K562 (cell line): ENCODE measurements at regions not wholly inside any gene's neighbourhood (a gene's known extent, or its start where the extent isn't known, plus 50 kb on each side); places are given as distances from the start of the nearest gene placed in this dataset.

Source experiments
- ATAC-seq: fragments of 200-7000 bp; cut with Tn5 transposase; 3 replicates; pipeline ENCODE4 v1.9.1; 2020; ENCODE audit warnings: moderate library complexity
- BruUV-seq: library from RNA; stranded (reverse); fragments of 400-500 nt; replicated peaks from 2 replicates; lab custom pipeline; 2021; lab: Mats Ljungman, UMichigan
- CTCF ChIA-PET: fragments of 300-600 bp; formaldehyde crosslinking; extraction: SDS; loops from one replicate; lab custom pipeline; 2021; ENCODE audit warnings: low intra/inter-chr PET ratio; lab: Yijun Ruan, JAX
- POLR2A ChIA-PET: fragments of 300-600, 350-650 bp; sonication (Branson Sonifier 250); formaldehyde crosslinking; extraction: SDS; loops from one replicate; lab custom pipeline; 2021; ENCODE audit warnings: antibody characterized with exemption, inconsistent platforms; lab: Yijun Ruan, JAX
- DNase-seq, 4 experiments: peaks; one replicate each; pipeline versions ENCODE4 v3.0.0 to v3.0.0-alpha.2; 2011 to 2018; ENCODE audit warnings: low spot score in 3 of 4, mixed read lengths in 3 of 4; ENCODE audit errors: extremely low read depth in 1 of 4
- FAIRE-seq: peaks from 2 replicates; lab custom pipeline; 2011; peaks lifted over from hg19 to GRCh38; lab: Jason Lieb, UNC
- H2AFZ ChIP-seq: 2 replicates; pipeline ENCODE4 v1.6.0; 2011; ENCODE audit warnings: low read depth, low read length, control low read depth, inconsistent platforms
- H3K27ac ChIP-seq: fragments of 200-600 bp; 3 replicates; pipeline ENCODE4 v1.8.0; 2011; ENCODE audit warnings: low read depth, mild to moderate bottlenecking, control low read depth, inconsistent platforms, low read length, moderate library complexity, mixed read lengths; ENCODE audit errors: extremely low read depth
- H3K27me3 ChIP-seq, 2 experiments: fragments of 300-600 bp in 1 of 2; 2 replicates in 1 of 2; 3 replicates in 1 of 2; pipeline versions ENCODE4 v1.6.0 to v1.8.0; 2011; ENCODE audit warnings: inconsistent platforms in 2 of 2, low read length in 2 of 2, mild to moderate bottlenecking in 1 of 2, mixed read lengths in 1 of 2, moderate library complexity in 1 of 2; ENCODE audit not compliant: control insufficient read depth in 2 of 2, insufficient read depth in 2 of 2
- H3K36me3 ChIP-seq: fragments of 300-600 bp; 3 replicates; pipeline ENCODE4 v1.8.0; 2011; ENCODE audit warnings: mild to moderate bottlenecking, low read length, inconsistent platforms; ENCODE audit not compliant: control insufficient read depth, insufficient read depth
- H3K4me1 ChIP-seq, 2 experiments: fragments of 200-600 bp in 1 of 2; replicated peaks in 1 of 2; 2 replicates in 1 of 2; 3 replicates in 1 of 2; pipeline versions ENCODE4 v1.5.1 to v1.8.0; 2011; ENCODE audit warnings: inconsistent platforms in 2 of 2, low read length in 2 of 2, mild to moderate bottlenecking in 1 of 2, mixed read lengths in 1 of 2, moderate library complexity in 1 of 2; ENCODE audit not compliant: control insufficient read depth in 2 of 2, insufficient read depth in 2 of 2
- H3K4me2 ChIP-seq: 2 replicates; pipeline ENCODE4 v1.6.1; 2011; ENCODE audit warnings: low read length, control low read depth, inconsistent platforms, mixed read lengths; ENCODE audit not compliant: insufficient read depth
- H3K4me3 ChIP-seq: fragments of 200-600 bp; sonication (generic), shearing (Covaris generic); 2 replicates; pipeline ENCODE4 v1.5.1; 2016; ENCODE audit warnings: control low read depth, inconsistent platforms
- H3K79me2 ChIP-seq: fragments of 200-600 bp; 3 replicates; pipeline ENCODE4 v1.8.0; 2011; ENCODE audit warnings: low read length, inconsistent platforms; ENCODE audit not compliant: control insufficient read depth, insufficient read depth
- H3K9ac ChIP-seq, 2 experiments: 2 replicates each; pipeline versions ENCODE4 v1.6.0 to v1.6.1; 2011; ENCODE audit warnings: low read depth in 2 of 2, low read length in 2 of 2, control low read depth in 1 of 2, inconsistent platforms in 1 of 2, mild to moderate bottlenecking in 1 of 2, mixed read lengths in 1 of 2; ENCODE audit not compliant: insufficient read depth in 1 of 2
- H3K9me1 ChIP-seq: one replicate; pipeline ENCODE4 v1.6.0; 2011; ENCODE audit warnings: inconsistent platforms, mild to moderate bottlenecking, low read length, moderate library complexity; ENCODE audit not compliant: control insufficient read depth, insufficient read depth
- H3K9me3 ChIP-seq: replicated peaks from 2 replicates; pipeline ENCODE4 v1.5.1; 2011; ENCODE audit warnings: low read depth, low read length, inconsistent platforms; ENCODE audit not compliant: control insufficient read depth, insufficient read depth
- H4K20me1 ChIP-seq: replicated peaks from 2 replicates; pipeline ENCODE4 v1.6.1; 2011; ENCODE audit warnings: low read length, inconsistent platforms, mixed read lengths; ENCODE audit not compliant: control insufficient read depth, insufficient read depth
- CBX1 ChIP-seq: sonication (generic); IDR thresholded peaks from 2 replicates; pipeline ENCODE4 v1.6.1; 2016; ENCODE audit warnings: antibody characterized with exemption, low read depth, mild to moderate bottlenecking
- CCAR2 ChIP-seq: fragments of 200-400 bp; formaldehyde crosslinking; IDR thresholded peaks from 2 replicates; pipeline ENCODE4 v1.6.1; 2017; ENCODE audit warnings: mild to moderate bottlenecking, low read depth, low read length
- CTCF ChIP-seq, 3 experiments: IDR thresholded peaks in 2 of 3; conservative IDR thresholded peaks in 1 of 3; 2 replicates each; pipeline ENCODE4 v1.5.1; 2011 to 2012; ENCODE audit warnings: low read length in 3 of 3, mild to moderate bottlenecking in 3 of 3, control low read depth in 2 of 3, improper control_type of control experiment in 1 of 3, inconsistent platforms in 1 of 3, low read depth in 1 of 3, mixed read lengths in 1 of 3, moderate library complexity in 1 of 3; ENCODE audit not compliant: insufficient read depth in 2 of 3
- HOMEZ ChIP-seq: fragments of 250-450 bp; sonication (Bioruptor Pico); IDR thresholded peaks from 2 replicates; pipeline ENCODE4 v1.4.0; 2020; ENCODE audit warnings: mild to moderate bottlenecking, moderate library complexity
- JUNB ChIP-seq: fragments of 450-650 bp; formaldehyde crosslinking; conservative IDR thresholded peaks from 2 replicates; pipeline ENCODE4 v1.4.0; 2020; ENCODE audit warnings: mild to moderate bottlenecking
- PHTF2 ChIP-seq: fragments of 250-450 bp; sonication (Bioruptor Pico); IDR thresholded peaks from 2 replicates; pipeline ENCODE4 v1.5.0; 2021; ENCODE audit warnings: mild to moderate bottlenecking
- XRCC3 ChIP-seq: fragments of 450-650 bp; IDR thresholded peaks from 2 replicates; pipeline ENCODE4 v1.6.1; 2017; ENCODE audit warnings: mild to moderate bottlenecking, moderate library complexity
- WGBS: fragments of 100-300 bp; shearing (Covaris generic); methylation state at CpG from one replicate; pipeline ENCODE4 v1.1.6; 2016; ENCODE audit warnings: low coverage, mixed read lengths; ENCODE audit not compliant: insufficient coverage; ENCODE audit errors: missing lambda C conversion rate; 5-methylcytosine and 5-hydroxymethylcytosine counted together
- in situ Hi-C: fragments of 300-500 bp; cut with MboI; formaldehyde crosslinking; loops from 4 replicates; pipeline ENCODE4 v1.15.0; 2018; ENCODE audit warnings: inconsistent platforms, mixed read lengths
- intact Hi-C: fragments of 100-400 bp; cut with micrococcal nuclease; formaldehyde crosslinking; loops from 2 replicates; pipeline ENCODE4 v1.14.2; 2022
- TF ChIP-seq, protein P1 (sequence below), 2 experiments: IDR thresholded peaks; 2 replicates each; pipeline ENCODE4 v1.6.1; 2011; ENCODE audit warnings: borderline replicate concordance in 1 of 2, control low read depth in 1 of 2, low read depth in 1 of 2, low read length in 1 of 2, mild to moderate bottlenecking in 1 of 2, mixed read lengths in 1 of 2, moderate library complexity in 1 of 2; ENCODE audit not compliant: insufficient read depth in 1 of 2, insufficient read length in 1 of 2, poor library complexity in 1 of 2, severe bottlenecking in 1 of 2; ENCODE audit errors: extremely low read depth in 1 of 2
- TF ChIP-seq, protein P2 (sequence below): fragments of 450-650 bp; IDR thresholded peaks from one replicate; pipeline ENCODE4 v1.6.1; 2018; ENCODE audit warnings: mild to moderate bottlenecking, moderate library complexity; ENCODE audit not compliant: partially characterized antibody
- TF ChIP-seq, protein P3 (sequence below): fragments of 250-450 bp; sonication (Bioruptor Pico); IDR thresholded peaks from 2 replicates; pipeline ENCODE4 v1.8.0; 2022; ENCODE audit warnings: moderate library complexity, mild to moderate bottlenecking, inconsistent platforms
- TF ChIP-seq, protein P4 (sequence below): fragments of 450-650 bp; formaldehyde crosslinking; IDR thresholded peaks from 2 replicates; pipeline ENCODE4 v1.4.0; 2022; ENCODE audit warnings: mild to moderate bottlenecking, moderate library complexity

DNA sequence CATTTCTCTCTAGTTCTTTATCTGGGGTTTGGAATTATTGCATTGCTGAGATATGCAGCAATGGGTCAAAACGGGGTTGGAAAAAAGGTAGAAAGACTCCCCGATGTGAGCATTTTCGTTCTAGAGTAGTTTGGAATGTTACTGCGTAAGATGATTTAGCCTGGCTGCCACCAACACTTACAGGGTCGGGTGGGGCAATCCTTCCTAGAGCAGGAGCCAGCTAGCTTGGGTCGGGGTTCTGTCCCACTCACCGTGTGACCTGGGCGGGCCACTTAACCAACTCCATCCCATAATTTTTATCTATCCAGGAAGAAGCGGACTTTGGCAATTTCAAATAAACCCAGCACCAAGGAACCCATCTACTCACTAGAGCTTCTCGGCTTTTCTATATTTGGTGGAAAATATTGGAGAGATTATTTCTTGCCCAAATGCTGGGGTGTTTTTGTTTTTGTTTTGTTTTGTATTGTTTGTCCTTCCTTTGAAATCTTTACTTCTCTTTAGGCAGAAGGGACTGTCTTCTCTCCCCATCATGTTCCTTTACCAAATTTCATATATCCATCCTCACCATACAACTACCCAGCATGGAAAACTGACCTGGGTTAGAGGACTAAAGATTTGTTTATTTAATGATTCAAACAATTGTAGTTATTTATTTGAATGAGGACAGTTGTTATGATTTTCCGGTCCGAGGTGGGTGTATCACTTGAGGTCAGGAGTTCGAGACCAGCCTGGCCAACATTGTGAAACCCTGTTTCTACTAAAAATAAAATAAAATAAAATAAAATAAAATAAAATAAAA is 72.4 kb downstream of the GPX5 start:
- no peaks in the 10 kb centered on the region for H3K27me3 ChIP-seq
- H3K4me1 ChIP-seq, result no peaks in the 10 kb centered on the region; a peak in 1 of 5 replicates
- no peak for DNase-seq
- no peak for FAIRE-seq
- ChIA-PET POLR2A (interaction anchor here (0.7 to 1.0 kb wide), 2 partner anchors 12 to 15 kb away, joined by 3 read pairs; no protein-coding TSS in a partner anchor), CTCF (no interaction called here)
- H3K9me1 ChIP-seq, result no peaks in the 10 kb centered on the region
- no peaks in the 10 kb centered on the region for H3K9me3 ChIP-seq
- 89% methylated on average over 13 of the region's 13 CpGs for WGBS
- H4K20me1 ChIP-seq, result no peaks in the 10 kb centered on the region
- no peak for ATAC-seq
- no peak overlapping the region for H2AFZ ChIP-seq
- H3K9ac ChIP-seq, result no peak overlapping the region
- intact Hi-C loops, result no loop called here
- H3K36me3 ChIP-seq, result 0 out of 3 replicates have a peak, but pooled peaks cover 2% of the 10 kb centered on the region
- in situ Hi-C loops, result no loop called here
- H3K79me2 ChIP-seq, result peaks cover 22% of the 10 kb centered on the region; the same call in 2 of the 3 replicates
- H3K27ac ChIP-seq, result no peak overlapping the region
- H3K4me2 ChIP-seq, result no peak overlapping the region
- BruUV-seq, result no TSS peak
- H3K4me3 ChIP-seq, result no peak overlapping the region
- TF ChIP-seq, protein P1, sequence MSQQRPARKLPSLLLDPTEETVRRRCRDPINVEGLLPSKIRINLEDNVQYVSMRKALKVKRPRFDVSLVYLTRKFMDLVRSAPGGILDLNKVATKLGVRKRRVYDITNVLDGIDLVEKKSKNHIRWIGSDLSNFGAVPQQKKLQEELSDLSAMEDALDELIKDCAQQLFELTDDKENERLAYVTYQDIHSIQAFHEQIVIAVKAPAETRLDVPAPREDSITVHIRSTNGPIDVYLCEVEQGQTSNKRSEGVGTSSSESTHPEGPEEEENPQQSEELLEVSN (IDR thresholded peaks at IDR 0.05; ENCODE audit: borderline replicate concordance in 1 of 2, extremely low read depth in 1 of 2, insufficient read depth in 1 of 2, insufficient read length in 1 of 2, low read depth in 1 of 2, low read length in 1 of 2, poor library complexity in 1 of 2, severe bottlenecking in 1 of 2), result no peak
- no peak for TF ChIP-seq XRCC3
- TF ChIP-seq, protein P2, sequence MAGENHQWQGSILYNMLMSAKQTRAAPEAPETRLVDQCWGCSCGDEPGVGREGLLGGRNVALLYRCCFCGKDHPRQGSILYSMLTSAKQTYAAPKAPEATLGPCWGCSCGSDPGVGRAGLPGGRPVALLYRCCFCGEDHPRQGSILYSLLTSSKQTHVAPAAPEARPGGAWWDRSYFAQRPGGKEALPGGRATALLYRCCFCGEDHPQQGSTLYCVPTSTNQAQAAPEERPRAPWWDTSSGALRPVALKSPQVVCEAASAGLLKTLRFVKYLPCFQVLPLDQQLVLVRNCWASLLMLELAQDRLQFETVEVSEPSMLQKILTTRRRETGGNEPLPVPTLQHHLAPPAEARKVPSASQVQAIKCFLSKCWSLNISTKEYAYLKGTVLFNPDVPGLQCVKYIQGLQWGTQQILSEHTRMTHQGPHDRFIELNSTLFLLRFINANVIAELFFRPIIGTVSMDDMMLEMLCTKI, result no peak
- no peak for TF ChIP-seq CCAR2
- TF ChIP-seq, protein P3, sequence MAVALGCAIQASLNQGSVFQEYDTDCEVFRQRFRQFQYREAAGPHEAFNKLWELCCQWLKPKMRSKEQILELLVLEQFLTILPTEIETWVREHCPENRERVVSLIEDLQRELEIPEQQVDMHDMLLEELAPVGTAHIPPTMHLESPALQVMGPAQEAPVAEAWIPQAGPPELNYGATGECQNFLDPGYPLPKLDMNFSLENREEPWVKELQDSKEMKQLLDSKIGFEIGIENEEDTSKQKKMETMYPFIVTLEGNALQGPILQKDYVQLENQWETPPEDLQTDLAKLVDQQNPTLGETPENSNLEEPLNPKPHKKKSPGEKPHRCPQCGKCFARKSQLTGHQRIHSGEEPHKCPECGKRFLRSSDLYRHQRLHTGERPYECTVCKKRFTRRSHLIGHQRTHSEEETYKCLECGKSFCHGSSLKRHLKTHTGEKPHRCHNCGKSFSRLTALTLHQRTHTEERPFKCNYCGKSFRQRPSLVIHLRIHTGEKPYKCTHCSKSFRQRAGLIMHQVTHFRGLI (CRISPR knock-in tag), result no peak
- TF ChIP-seq HOMEZ (CRISPR knock-in tag), result no peak
- TF ChIP-seq CBX1, result no peak
- no peak for TF ChIP-seq JUNB (CRISPR knock-in tag)
- TF ChIP-seq, protein P4, sequence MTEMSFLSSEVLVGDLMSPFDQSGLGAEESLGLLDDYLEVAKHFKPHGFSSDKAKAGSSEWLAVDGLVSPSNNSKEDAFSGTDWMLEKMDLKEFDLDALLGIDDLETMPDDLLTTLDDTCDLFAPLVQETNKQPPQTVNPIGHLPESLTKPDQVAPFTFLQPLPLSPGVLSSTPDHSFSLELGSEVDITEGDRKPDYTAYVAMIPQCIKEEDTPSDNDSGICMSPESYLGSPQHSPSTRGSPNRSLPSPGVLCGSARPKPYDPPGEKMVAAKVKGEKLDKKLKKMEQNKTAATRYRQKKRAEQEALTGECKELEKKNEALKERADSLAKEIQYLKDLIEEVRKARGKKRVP (CRISPR knock-in tag), result no peak
- no peak for TF ChIP-seq CTCF (IDR thresholded peaks at IDR 0.05 in 2 of 3, conservative IDR thresholded peaks at IDR 0.05 in 1 of 3; ENCODE audit: insufficient read depth in 2 of 3, low read depth in 1 of 3, low read length in 3 of 3)
- no peak for TF ChIP-seq PHTF2
